ENCODE measurements at regions not wholly inside any gene's neighbourhood (a gene's known extent, or its start where the extent isn't known, plus 50 kb on each side); places are given as distances from the start of the nearest gene placed in this dataset.
"Not testable (repeated sequence)": the region's sequence is repeated elsewhere in the genome, so short reads cannot be mapped to it uniquely, and the experiment has no call there.

DNA sequence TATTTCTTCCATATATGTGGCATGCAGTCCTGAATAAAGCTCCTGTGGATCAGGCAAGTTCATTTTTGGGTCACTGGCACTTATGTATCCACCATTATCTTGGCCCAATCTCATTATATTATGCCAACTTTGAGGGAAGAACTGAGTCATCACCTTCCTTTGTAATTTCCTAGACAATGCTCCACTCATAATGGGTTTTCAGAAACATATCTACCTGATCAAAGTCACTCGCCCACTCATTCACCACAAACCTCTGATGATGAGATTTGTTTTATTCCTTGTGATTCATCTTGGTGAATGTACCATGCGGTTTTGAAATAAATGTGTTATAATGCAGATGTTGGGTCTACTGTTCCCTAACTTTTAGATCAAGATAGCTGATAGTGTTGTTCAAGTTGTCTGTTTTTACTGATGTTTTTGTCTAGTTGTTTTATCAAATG lies 525.8 kb downstream of the KIF20B start:
- 77% methylated on average over 2 of the region's 2 CpGs for WGBS
- H3K4me1 ChIP-seq, result peaks cover 0 to 2% (median 0%) of the 10 kb centered on the region in 4 donors
- TF ChIP-seq POLR2AphosphoS5 (IDR thresholded peaks at IDR 0.05) (no peak), EP300 (IDR thresholded peaks at IDR 0.05) (no peak), POLR2A (IDR thresholded peaks at IDR 0.05; ENCODE audit: low read depth) (no peak)
- TF ChIP-seq, protein P1, sequence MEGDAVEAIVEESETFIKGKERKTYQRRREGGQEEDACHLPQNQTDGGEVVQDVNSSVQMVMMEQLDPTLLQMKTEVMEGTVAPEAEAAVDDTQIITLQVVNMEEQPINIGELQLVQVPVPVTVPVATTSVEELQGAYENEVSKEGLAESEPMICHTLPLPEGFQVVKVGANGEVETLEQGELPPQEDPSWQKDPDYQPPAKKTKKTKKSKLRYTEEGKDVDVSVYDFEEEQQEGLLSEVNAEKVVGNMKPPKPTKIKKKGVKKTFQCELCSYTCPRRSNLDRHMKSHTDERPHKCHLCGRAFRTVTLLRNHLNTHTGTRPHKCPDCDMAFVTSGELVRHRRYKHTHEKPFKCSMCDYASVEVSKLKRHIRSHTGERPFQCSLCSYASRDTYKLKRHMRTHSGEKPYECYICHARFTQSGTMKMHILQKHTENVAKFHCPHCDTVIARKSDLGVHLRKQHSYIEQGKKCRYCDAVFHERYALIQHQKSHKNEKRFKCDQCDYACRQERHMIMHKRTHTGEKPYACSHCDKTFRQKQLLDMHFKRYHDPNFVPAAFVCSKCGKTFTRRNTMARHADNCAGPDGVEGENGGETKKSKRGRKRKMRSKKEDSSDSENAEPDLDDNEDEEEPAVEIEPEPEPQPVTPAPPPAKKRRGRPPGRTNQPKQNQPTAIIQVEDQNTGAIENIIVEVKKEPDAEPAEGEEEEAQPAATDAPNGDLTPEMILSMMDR (IDR thresholded peaks at IDR 0.05), result no peak
- H3K27ac ChIP-seq (replicated peaks in 1 of 4), result no peak overlapping the region
- H3K4me3 ChIP-seq, result no peak overlapping the region
- no peaks in the 10 kb centered on the region for H3K9me3 ChIP-seq
- H3K36me3 ChIP-seq, result no peaks in the 10 kb centered on the region
- intact Hi-C loops (cut with DNase I), result no loop called here
- DNase-seq (ENCODE audit: extremely low spot score), result no peak
- H3K27me3 ChIP-seq, result no peaks in the 10 kb centered on the region

- TF ChIP-seq POLR2A (IDR thresholded peaks at IDR 0.05; ENCODE audit: low read depth), result no peak
- TF ChIP-seq POLR2AphosphoS5 (IDR thresholded peaks at IDR 0.05), result no peak
- TF ChIP-seq, protein P1 (IDR thresholded peaks at IDR 0.05), result no peak
- TF ChIP-seq EP300 (IDR thresholded peaks at IDR 0.05), result no peak
- Histone ChIP-seq H3K27me3 (no peaks in the 10 kb centered on the region), H3K4me1 (no peaks in the 10 kb centered on the region), H3K36me3 (no peaks in the 10 kb centered on the region), H3K9me3 (no peaks in the 10 kb centered on the region), H3K27ac (replicated peaks in 1 of 4) (no peak overlapping the region), H3K4me3 (no peak overlapping the region)
- no peak for DNase-seq (ENCODE audit: extremely low spot score)
- 81% methylated on average over 2 of the region's 2 CpGs for WGBS
- intact Hi-C loops (cut with DNase I), result no loop called here
These were observed 526.4 kb downstream of the KIF20B start for GRCh38 chr10:90227786-90228185.

DNA sequence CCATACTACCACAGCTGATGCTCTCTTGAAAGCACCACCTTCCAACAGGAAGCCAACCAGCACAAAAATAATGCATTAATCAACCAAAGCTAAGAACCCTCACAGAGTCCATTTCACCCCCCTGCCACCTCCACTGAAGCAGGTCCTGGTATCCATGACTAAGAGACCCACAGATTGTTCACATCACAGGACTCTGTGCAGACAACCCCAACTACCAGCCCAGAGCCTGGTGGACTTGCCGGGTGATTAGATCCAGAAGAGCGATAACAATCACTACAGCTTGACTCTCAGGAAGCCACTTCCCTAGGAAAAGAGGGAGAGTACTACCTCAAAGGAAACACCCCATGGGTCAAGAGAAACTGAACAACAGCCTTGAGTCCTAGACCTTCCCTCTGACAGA lies 528.1 kb downstream of the KIF20B start:
- Histone ChIP-seq H3K9me3 (no peaks in the 10 kb centered on the region), H3K27me3 (no peaks in the 10 kb centered on the region), H3K27ac (replicated peaks in 1 of 4) (no peak overlapping the region), H3K4me3 (no peak overlapping the region), H3K4me1 (no peaks in the 10 kb centered on the region), H3K36me3 (no peaks in the 10 kb centered on the region)
- intact Hi-C loops (cut with DNase I), result no loop called here
- 82% methylated on average over 2 of the region's 2 CpGs for WGBS
- no peak for DNase-seq (ENCODE audit: extremely low spot score)
- TF ChIP-seq, protein P1 (IDR thresholded peaks at IDR 0.05), result no peak
- TF ChIP-seq POLR2AphosphoS5 (IDR thresholded peaks at IDR 0.05) (no peak), POLR2A (IDR thresholded peaks at IDR 0.05; ENCODE audit: low read depth) (no peak), EP300 (IDR thresholded peaks at IDR 0.05) (no peak)

DNA sequence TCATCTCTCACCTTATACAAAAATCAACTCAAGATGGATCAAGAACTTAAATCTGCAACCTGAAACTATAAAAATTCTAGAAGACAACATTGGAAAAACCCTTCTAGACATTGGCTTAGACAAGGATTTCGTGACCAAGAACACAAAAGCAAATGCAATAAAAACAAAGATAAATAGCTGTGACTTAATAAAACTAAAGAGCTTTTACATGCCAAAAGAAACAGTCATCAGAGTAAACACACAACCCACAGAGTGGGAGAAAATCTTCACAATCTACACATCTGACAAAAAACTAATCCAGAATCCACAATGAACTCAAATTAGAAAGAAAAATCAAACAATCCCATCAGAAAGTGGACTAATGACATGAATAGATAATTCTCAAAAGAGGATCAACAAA lies 532.4 kb downstream of the KIF20B start:
- H3K4me1 ChIP-seq; H3K36me3 ChIP-seq; H3K27me3 ChIP-seq; intact Hi-C loops (cut with DNase I); H3K4me3 ChIP-seq; H3K9me3 ChIP-seq; DNase-seq (ENCODE audit: extremely low spot score); H3K27ac ChIP-seq (replicated peaks in 1 of 4): not testable (repeated sequence)
- 54% methylated on average over 1 of the region's 1 CpG for WGBS

GRCh38 chr10:90245623-90246022 lies 544.2 kb downstream of the KIF20B start:
- TF ChIP-seq, protein P1 (IDR thresholded peaks at IDR 0.05), result no peak
- TF ChIP-seq POLR2AphosphoS5 (IDR thresholded peaks at IDR 0.05), result no peak
- TF ChIP-seq POLR2A (IDR thresholded peaks at IDR 0.05; ENCODE audit: low read depth), result no peak
- no peak for TF ChIP-seq EP300 (IDR thresholded peaks at IDR 0.05)
- no peaks in the 10 kb centered on the region for H3K36me3 ChIP-seq
- intact Hi-C loops (cut with DNase I), result no loop called here
- 72% methylated on average over 2 of the region's 2 CpGs for WGBS
- no peak overlapping the region for H3K4me3 ChIP-seq
- H3K4me1 ChIP-seq, result no peaks in the 10 kb centered on the region
- H3K9me3 ChIP-seq, result peaks cover 0 to 6% (median 0%) of the 10 kb centered on the region in 4 donors
- no peak for DNase-seq (ENCODE audit: extremely low spot score)
- no peak overlapping the region for H3K27ac ChIP-seq (replicated peaks in 1 of 4)
- H3K27me3 ChIP-seq, result no peaks in the 10 kb centered on the region

DNA sequence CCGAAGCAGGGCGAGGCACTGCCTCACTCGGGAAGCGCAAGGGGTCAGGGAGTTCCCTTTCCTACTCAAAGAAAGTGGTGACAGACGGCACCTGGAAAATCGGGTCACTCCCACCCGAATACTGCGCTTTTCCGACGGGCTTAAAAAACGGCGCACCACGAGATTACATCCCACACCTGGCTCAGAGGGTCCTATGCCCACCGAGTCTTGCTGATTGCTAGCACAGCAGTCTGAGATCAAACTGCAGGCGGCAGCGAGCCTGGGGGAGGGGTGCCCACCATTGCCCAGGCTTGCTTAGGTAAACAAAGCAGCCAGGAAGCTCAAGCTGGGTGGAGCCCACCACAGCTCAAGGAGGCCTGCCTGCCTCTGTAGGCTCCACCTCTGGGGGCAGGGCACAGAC lies 549.4 kb downstream of the KIF20B start:
- WGBS, result 96% methylated on average over 16 of the region's 16 CpGs
- not testable (repeated sequence) for DNase-seq (ENCODE audit: extremely low spot score); H3K27ac ChIP-seq (replicated peaks in 1 of 4)

More for the DNA sequence above, 549.4 kb downstream of the KIF20B start:
- H3K4me1 ChIP-seq; intact Hi-C loops (cut with DNase I); H3K9me3 ChIP-seq; H3K27me3 ChIP-seq; H3K4me3 ChIP-seq; H3K36me3 ChIP-seq: not testable (repeated sequence)

Data from esophagus muscularis mucosa (tissue), 4 donors.